ENCODE measurements at regions not wholly inside any gene's neighbourhood (a gene's known extent, or its start where the extent isn't known, plus 50 kb on each side); places are given as distances from the start of the nearest gene placed in this dataset.
A peak's percentile ranks its signal among the peaks of the same experiment; 100 is the strongest.

DNA sequence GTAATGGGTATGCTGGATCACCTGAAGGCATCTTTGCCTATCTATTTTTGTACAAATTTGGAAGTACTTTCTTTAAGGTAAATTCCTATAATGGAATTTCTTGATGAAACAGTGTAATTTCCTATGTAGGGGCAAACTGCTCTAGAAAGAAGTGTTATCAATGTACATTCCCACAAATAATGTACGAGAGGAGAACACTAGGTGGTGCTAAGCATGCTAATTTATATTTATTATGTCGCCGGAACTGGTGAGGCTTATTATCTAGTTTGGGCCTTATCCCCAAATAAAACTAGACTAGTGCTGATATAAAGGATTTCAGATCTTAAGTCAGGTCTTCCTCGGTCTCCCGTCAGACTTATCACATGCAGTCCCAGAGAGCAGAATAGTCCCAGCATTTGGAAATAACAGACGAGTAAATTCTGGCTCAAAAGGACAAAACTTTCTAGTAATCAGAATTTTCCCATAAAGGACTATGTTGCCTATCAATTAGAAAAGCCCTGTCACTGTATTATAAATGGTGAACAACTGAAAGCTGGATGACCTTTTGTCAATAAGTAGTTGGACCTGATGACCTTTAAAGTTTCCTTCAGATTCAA, 86.9 kb upstream of the RBBP8 start:
- H3K27ac ChIP-seq = no peak overlapping the region
- TF ChIP-seq, protein P1, sequence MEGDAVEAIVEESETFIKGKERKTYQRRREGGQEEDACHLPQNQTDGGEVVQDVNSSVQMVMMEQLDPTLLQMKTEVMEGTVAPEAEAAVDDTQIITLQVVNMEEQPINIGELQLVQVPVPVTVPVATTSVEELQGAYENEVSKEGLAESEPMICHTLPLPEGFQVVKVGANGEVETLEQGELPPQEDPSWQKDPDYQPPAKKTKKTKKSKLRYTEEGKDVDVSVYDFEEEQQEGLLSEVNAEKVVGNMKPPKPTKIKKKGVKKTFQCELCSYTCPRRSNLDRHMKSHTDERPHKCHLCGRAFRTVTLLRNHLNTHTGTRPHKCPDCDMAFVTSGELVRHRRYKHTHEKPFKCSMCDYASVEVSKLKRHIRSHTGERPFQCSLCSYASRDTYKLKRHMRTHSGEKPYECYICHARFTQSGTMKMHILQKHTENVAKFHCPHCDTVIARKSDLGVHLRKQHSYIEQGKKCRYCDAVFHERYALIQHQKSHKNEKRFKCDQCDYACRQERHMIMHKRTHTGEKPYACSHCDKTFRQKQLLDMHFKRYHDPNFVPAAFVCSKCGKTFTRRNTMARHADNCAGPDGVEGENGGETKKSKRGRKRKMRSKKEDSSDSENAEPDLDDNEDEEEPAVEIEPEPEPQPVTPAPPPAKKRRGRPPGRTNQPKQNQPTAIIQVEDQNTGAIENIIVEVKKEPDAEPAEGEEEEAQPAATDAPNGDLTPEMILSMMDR (conservative IDR thresholded peaks at IDR 0.05) = peak; percentile 78

- no peak overlapping the region for H3K27ac ChIP-seq
- TF ChIP-seq, protein P1 (conservative IDR thresholded peaks at IDR 0.05) = no peak
These were observed 86.4 kb upstream of the RBBP8 start for GRCh38 chr18:22846697-22847096.

- TF ChIP-seq, protein P1 (conservative IDR thresholded peaks at IDR 0.05) = no peak
- H3K27ac ChIP-seq = no peak overlapping the region
These were observed 85.7 kb upstream of the RBBP8 start for GRCh38 chr18:22847392-22847791.

DNA sequence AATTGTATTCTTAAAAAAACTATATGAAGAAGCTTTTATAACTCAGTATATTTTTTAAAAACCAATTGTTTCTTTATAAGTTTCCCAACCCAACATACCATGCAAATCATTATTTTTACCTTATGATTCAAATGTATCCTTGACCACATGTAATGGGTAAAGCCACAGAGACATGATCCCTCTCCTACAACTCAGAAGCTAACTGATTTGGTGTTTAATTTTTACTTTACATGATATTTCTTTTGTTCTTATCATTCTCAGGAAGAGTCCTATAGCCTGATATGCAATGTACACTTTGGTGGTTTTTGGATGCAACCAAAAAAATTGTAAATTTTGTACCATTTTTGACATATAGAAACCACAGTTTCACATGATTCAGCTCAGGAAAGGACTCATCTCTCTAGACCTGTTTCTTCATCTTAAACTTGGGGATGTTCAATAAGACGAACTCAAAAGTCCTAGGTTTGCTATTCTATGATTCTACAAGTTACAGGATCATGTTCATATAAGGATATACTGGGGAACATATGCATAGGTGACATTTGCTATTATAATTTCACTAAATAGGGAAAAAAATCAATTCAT, 85.2 kb upstream of the RBBP8 start:
- TF ChIP-seq, protein P1 (conservative IDR thresholded peaks at IDR 0.05) = no peak
- H3K27ac ChIP-seq = no peak overlapping the region

GRCh38 chr18:22848615-22849014, 84.5 kb upstream of the RBBP8 start:
- H3K27ac ChIP-seq = no peak overlapping the region
- TF ChIP-seq, protein P1 (conservative IDR thresholded peaks at IDR 0.05) = no peak

DNA sequence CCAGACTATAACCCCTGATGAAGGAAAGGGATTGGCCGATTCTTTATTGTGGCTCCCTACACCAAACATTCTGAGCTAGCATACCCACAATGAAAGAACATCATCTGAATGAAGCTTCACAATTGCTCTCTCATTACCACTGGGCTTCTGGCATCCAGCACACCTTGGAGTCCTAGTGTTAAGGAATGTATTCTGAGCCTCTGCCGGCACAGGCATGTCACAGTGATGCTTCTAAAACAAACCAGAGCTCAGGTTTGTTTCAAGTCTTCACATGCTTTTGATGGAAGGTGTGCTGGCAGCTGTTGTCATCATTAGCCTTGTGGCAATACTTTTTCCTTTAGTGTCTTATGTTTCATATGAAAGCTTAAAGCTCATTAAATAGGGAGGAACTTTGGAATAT, 76.3 kb upstream of the RBBP8 start:
- TF ChIP-seq, protein P1 (conservative IDR thresholded peaks at IDR 0.05) = no peak
- no peak overlapping the region for H3K27ac ChIP-seq

DNA sequence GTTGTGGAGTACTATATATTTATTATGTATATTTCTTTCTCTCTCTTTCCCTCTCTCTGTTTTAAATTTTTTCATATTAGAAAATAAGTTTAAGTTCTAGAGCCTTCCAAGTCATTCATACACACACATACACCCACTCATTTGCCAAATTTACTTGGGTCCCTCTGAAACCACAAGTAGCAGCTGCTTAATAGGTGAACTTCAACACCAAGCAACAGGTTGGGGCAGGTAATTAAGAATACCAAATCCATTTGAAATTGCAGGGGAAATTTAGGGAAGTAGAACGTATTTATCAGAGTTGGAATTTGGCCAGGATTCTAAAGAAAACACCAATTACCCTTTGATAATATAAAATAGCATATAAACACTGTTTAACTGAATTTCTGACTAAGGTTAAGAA, 75.0 kb upstream of the RBBP8 start:
- TF ChIP-seq, protein P1 (conservative IDR thresholded peaks at IDR 0.05) = no peak
- no peak overlapping the region for H3K27ac ChIP-seq

All from VCaP (cell line).